Stimulated activated CD4-positive, alpha-beta T cell treated with anti-CD3 and anti-CD28 coated beads, Interleukin-1b, Interleukin-23, amount 100 ng/mL, for 4 hours (primary cell): ENCODE measurements at regions not wholly inside any gene's neighbourhood (a gene's known extent, or its start where the extent isn't known, plus 50 kb on each side); places are given as distances from the start of the nearest gene placed in this dataset.

ENCODE experiments used
- DNase-seq, 2 donors: peaks; one replicate each; pipeline ENCODE4 v3.0.0-alpha.2; 2020; ENCODE audit warnings: low read depth in 2 of 2

- DNase-seq = no peak
Observed at GRCh38 chr20:41951615-41952014, 333.4 kb upstream of the CHD6 start.

- no peak for DNase-seq
Observed at GRCh38 chr20:41939659-41940058, 321.5 kb upstream of the CHD6 start.

- no peak for DNase-seq
Observed at GRCh38 chr20:41938353-41938752, 320.2 kb upstream of the CHD6 start.

- DNase-seq = no peak
Observed at GRCh38 chr20:41935259-41935791, 317.1 kb upstream of the CHD6 start.

GRCh38 chr20:41932431-41932830, 314.3 kb upstream of the CHD6 start:
- DNase-seq = no peak

- no peak for DNase-seq
Observed at GRCh38 chr20:41927655-41928054, 309.5 kb upstream of the CHD6 start.

GRCh38 chr20:41927189-41927588, 309.0 kb upstream of the CHD6 start:
- DNase-seq = no peak

GRCh38 chr20:41925476-41925875, 307.3 kb upstream of the CHD6 start:
- DNase-seq = no peak

- no peak for DNase-seq
Observed at GRCh38 chr20:41923624-41924023, 305.4 kb upstream of the CHD6 start.

- DNase-seq = no peak
Observed at GRCh38 chr20:41913146-41913545, 295.0 kb upstream of the CHD6 start.

GRCh38 chr20:41910558-41910957, 292.4 kb upstream of the CHD6 start:
- DNase-seq = no peak

GRCh38 chr20:41905199-41905598, 287.0 kb upstream of the CHD6 start:
- DNase-seq = no peak

- DNase-seq = no peak
Observed at GRCh38 chr20:41903586-41903985, 285.4 kb upstream of the CHD6 start.

GRCh38 chr20:41902346-41902745, 284.2 kb upstream of the CHD6 start:
- DNase-seq = no peak

GRCh38 chr20:41900201-41900691, 282.1 kb upstream of the CHD6 start:
- DNase-seq = no peak

- no peak for DNase-seq
Observed at GRCh38 chr20:41897708-41898107, 279.5 kb upstream of the CHD6 start.

- no peak for DNase-seq
Observed at GRCh38 chr20:41895241-41896032, 277.3 kb upstream of the CHD6 start.

GRCh38 chr20:41894255-41894963, 276.2 kb upstream of the CHD6 start:
- no peak for DNase-seq

GRCh38 chr20:41892031-41892430, 273.9 kb upstream of the CHD6 start:
- no peak for DNase-seq

- DNase-seq = no peak
Observed at GRCh38 chr20:41889844-41890224, 271.7 kb upstream of the CHD6 start.

- no peak for DNase-seq
Observed at GRCh38 chr20:41889126-41889843, 271.1 kb upstream of the CHD6 start.

- DNase-seq = no peak
Observed at GRCh38 chr20:41888434-41888833, 270.3 kb upstream of the CHD6 start.
